ENCODE measurements at regions not wholly inside any gene's neighbourhood (a gene's known extent, or its start where the extent isn't known, plus 50 kb on each side); places are given as distances from the start of the nearest gene placed in this dataset.

GRCh38 chr17:72063262-72063661 is 57.6 kb upstream of the SOX9 start:
- no peak for TF ChIP-seq EP300 (IDR thresholded peaks at IDR 0.05; ENCODE audit: borderline replicate concordance)
- no peak for TF ChIP-seq MAX (IDR thresholded peaks at IDR 0.05)
- TF ChIP-seq TAF1 (IDR thresholded peaks at IDR 0.05; ENCODE audit: low read depth): no peak
- TF ChIP-seq EGR1 (IDR thresholded peaks at IDR 0.05): no peak
- TF ChIP-seq REST (IDR thresholded peaks at IDR 0.05; ENCODE audit: low read depth): no peak
- no peak for TF ChIP-seq CEBPB (IDR thresholded peaks at IDR 0.05)
- no peak for TF ChIP-seq FOXM1 (IDR thresholded peaks at IDR 0.05; ENCODE audit: borderline replicate concordance, low read depth)
- no peak for TF ChIP-seq YY1 (IDR thresholded peaks at IDR 0.05; ENCODE audit: low read depth)
- no peak for TF ChIP-seq RAD21 (IDR thresholded peaks at IDR 0.05; ENCODE audit: low read depth)
